GM21619 (cell line): ENCODE measurements at regions not wholly inside any gene's neighbourhood (a gene's known extent, or its start where the extent isn't known, plus 50 kb on each side); places are given as distances from the start of the nearest gene placed in this dataset.

Experiments
- ATAC-seq: cut with Tn5 transposase; IDR thresholded peaks from one replicate; pipeline ENCODE4 v1.9.1; 2021; ENCODE audit not compliant: unreplicated experiment

DNA sequence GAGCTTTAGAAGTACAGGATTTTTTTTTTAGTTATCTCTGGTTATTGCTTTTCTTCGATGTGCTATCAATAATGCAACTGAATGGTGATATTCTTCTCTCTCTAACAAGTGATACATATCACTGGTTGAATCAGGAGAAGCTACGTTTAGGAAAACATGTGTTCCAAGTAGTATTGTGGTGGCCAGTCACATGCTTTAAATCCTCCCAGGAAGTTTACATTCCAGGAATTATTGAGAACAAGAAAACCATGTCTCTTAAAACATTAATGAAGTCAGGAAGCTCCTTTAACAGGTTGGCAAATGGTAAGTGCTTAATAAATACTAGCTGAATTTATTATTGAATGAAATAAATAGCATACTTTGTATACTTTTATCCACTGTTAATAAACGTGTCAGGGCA, 371.1 kb downstream of the BCKDHB start:
- no peak for ATAC-seq

GRCh38 chr6:80472271-80472670, 365.8 kb downstream of the BCKDHB start:
- no peak for ATAC-seq

DNA sequence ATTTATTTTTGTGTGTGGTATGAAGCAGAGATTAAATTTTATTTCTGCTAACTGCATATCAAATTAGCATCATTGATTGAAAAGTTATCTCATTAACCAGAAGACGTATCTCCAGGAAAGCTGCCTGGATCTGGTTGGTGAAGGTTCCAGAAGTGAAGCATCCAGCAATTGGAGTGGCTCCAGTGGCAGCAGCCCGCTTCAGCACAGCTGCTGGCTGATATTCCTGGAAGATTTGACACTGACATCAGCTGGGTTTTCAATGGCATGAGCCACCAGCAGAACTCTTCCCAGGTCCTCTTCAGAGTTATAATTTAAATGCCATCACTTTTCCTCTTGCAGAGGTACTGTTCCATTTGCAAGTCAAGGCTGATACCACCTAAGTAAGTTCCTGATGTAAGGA, 363.5 kb downstream of the BCKDHB start:
- ATAC-seq: no peak

GRCh38 chr6:80468398-80468797, 361.9 kb downstream of the BCKDHB start:
- ATAC-seq: no peak

GRCh38 chr6:80467408-80467807, 360.9 kb downstream of the BCKDHB start:
- no peak for ATAC-seq

DNA sequence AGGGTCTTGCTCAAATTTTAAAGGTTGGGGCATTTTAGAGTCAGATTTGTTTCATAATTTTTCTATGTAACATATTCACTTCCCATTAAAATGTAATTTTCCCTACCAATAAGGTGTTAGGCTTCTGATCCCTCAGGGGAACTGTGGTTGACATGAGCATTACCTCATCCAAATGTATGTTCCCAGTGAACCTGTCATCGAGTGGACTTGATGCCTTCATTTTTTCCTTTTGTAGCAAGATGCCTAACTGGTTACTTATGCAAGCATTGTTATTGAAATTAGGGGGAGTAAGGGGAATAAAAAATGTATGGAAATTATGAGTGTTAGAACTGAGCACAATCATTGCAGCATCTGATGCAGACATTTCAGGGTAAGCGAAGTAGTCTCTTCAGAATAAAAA, 360.5 kb downstream of the BCKDHB start:
- ATAC-seq: no peak

DNA sequence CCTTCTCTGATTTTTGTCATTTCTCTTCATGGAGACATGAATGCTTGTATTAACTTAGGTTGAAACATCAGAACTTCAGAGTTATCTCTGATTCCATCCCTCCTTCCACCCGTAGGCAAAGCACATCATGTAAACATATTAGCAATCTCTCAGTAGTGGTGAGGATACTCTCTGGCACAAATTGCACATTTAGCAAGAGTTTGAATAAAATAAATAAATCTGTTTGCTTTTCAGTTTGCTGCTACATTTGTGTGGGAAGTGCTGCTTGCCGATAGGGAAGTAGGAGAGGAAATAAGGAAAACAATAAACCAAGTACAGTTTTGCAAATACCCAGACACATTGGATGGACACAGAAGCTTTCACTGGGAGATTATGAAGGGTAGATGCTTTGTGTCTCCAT, 359.0 kb downstream of the BCKDHB start:
- no peak for ATAC-seq

- ATAC-seq: no peak
Observed at GRCh38 chr6:80464901-80465300, 358.4 kb downstream of the BCKDHB start.

- no peak for ATAC-seq
Observed at GRCh38 chr6:80463197-80463596, 356.7 kb downstream of the BCKDHB start.

- no peak for ATAC-seq
Observed at GRCh38 chr6:80460257-80460865, 353.9 kb downstream of the BCKDHB start.

GRCh38 chr6:80457439-80457933, 351.0 kb downstream of the BCKDHB start:
- ATAC-seq: no peak

GRCh38 chr6:80456724-80457438, 350.4 kb downstream of the BCKDHB start:
- no peak for ATAC-seq

DNA sequence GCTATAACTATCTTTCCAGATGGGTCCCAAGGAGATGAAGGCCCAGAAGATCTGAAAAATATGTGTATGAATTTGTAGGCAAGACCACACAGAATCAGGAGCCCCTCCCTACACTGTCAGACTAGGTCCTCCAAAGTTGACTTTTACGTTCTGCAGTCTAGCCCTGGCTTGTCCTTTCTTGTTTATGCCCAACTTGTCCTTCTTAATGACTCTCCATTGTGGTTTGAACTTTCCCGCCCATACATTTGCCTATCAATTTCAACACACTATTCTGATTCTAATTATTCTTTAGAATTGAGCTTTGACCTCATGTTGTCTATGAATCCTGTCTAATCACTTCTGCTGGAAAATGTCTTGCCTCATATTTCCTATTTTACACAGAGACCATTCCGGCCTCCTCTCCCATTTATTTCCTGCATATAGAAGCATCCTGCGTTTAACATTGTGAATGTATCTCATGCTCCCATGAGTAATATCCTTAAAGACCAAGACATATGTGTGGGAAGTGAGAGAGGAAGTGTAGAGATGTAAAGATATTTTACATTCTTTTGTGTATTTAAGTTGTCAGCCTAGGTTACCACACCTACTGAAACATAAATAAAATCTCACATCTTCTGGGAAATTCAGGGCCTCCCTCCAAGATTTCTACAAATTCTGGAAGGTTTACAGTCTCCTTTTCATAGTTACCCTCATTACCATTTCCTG, 348.3 kb downstream of the BCKDHB start:
- ATAC-seq: no peak

- ATAC-seq: peak; percentile 77
Observed at GRCh38 chr6:80454197-80454596, 347.7 kb downstream of the BCKDHB start.

- no peak for ATAC-seq
Observed at GRCh38 chr6:80449726-80450125, 343.3 kb downstream of the BCKDHB start.

DNA sequence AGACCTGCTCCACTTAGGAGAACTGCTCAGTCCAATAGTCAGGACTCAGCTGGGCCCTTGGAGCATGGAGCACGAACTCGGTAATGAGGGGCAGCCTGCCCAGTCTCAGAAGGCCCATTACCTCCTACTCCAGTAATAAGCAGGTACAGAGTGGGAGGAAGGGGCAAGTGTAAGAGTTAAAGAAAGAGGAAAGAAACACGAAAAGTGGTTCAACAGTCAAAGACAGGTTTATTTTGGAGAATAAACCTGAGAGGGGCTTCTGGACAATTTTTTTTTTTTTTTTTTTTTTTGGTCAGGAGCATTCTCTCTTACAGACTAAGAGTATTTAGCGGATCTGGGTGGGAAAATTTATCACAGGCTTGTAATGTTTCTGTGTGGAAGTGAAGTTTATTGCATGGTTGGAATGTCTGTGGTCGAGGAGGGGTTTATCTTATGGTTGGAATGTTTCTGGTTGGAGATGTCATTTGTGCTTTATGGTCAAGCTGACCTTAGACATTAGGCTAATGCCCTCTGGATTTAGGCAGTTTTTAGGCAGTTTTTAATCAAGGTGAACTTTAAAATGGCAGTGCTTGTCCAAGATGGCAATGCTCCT, 340.1 kb downstream of the BCKDHB start:
- no peak for ATAC-seq

- no peak for ATAC-seq
Observed at GRCh38 chr6:80445751-80446150, 339.3 kb downstream of the BCKDHB start.

DNA sequence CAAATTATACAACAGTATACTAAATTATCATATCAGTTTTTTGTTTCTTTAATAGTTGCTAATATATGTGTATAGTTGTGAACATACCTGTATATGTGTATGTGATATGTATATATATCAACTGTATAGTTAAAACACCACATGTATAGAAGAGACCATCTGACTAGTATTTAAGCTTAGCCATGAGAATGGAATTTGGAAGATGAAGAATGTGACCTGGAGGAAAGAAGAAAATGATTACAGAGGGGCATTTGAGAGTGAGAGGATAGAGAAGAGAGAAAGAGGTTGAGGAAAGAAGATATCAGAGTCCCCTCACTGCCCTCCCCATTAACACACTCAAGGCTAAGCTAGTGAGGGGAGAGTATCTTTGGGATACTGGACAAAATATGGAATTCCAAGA, 335.9 kb downstream of the BCKDHB start:
- no peak for ATAC-seq

DNA sequence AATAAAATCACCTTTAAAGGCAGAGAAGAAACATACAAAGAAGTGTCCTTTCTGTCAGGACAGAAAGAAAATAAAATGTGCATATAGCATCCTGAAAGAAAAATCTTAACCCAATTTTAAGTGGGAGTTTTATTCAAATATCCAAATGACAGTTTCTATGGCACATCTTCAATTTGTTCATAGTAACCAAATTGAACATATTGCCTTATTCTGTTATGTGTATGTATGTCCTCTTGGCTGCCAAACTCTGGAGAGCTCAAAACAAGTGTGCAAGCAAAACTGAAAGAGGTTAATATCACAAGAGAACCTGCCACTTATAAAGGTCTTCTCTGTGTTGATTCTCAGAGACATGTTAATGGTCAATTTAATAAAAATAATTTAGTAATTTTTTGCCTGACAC, 334.7 kb downstream of the BCKDHB start:
- ATAC-seq: no peak

DNA sequence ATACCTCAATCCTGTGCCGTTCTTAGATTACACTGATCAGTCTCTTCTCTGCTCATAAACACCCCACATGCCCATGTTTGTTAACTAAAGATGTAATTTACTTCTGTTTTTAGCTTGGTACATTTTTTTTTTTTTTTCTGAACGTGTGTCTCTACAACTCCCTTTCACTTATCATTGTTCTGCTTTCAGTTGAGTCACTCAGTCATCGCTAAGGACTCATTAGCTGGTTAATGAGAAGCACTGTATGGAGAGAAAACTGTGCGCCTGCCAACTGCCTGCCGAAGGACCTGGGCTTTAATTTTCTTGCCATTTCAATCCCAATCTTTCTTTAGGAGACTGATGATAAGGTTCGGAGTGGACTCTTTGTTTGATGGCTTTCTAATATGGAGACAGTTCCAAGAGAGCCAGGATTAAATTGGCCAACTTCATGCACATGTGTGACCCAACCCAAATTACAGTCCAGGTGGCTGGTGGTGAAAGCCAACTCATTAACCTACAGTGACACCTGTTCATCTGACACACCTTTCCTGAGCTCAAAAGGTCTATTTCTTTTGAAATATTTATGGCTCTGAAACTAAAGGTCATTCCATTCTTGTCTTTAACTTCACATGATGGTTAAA, 334.1 kb downstream of the BCKDHB start:
- ATAC-seq: no peak

- no peak for ATAC-seq
Observed at GRCh38 chr6:80439721-80440470, 333.4 kb downstream of the BCKDHB start.
